Neural cell (in vitro differentiated cells): ENCODE measurements at regions not wholly inside any gene's neighbourhood (a gene's known extent, or its start where the extent isn't known, plus 50 kb on each side); places are given as distances from the start of the nearest gene placed in this dataset.

Experiments
- H2AFZ ChIP-seq: fragments of 200-600, 300-800 bp; sonication (generic), shearing (Covaris generic); 2 replicates; pipeline ENCODE4 v1.6.0; 2014; ENCODE audit warnings: low read depth, mild to moderate bottlenecking, antibody characterized with exemption, low read length, moderate library complexity
- H3F3A ChIP-seq: fragments of 200-600 bp; shearing (Covaris generic); 2 replicates; pipeline ENCODE4 v1.6.1; 2016; ENCODE audit warnings: mild to moderate bottlenecking, moderate library complexity, mixed read lengths, antibody characterized with exemption, low read length; ENCODE audit not compliant: insufficient read depth, poor library complexity, severe bottlenecking
- H3K27ac ChIP-seq: fragments of 200-600, 300-800 bp; sonication (generic), shearing (Covaris generic); 2 replicates; pipeline ENCODE4 v1.5.1; 2014; ENCODE audit warnings: mild to moderate bottlenecking, low read length, moderate library complexity
- H3K27me3 ChIP-seq: fragments of 300-800, 200-600 bp; sonication (generic), shearing (Covaris generic); 2 replicates; pipeline ENCODE4 v1.6.0; 2014; ENCODE audit warnings: mild to moderate bottlenecking, low read depth, low read length, moderate library complexity; ENCODE audit not compliant: insufficient read depth
- H3K36me3 ChIP-seq: fragments of 300-800, 200-600 bp; sonication (generic), shearing (Covaris generic); 2 replicates; pipeline ENCODE4 v1.5.1; 2014; ENCODE audit warnings: mild to moderate bottlenecking, antibody characterized with exemption, low read length, moderate library complexity; ENCODE audit not compliant: insufficient read depth
- H3K4me2 ChIP-seq: fragments of 300-800, 200-600 bp; sonication (generic), shearing (Covaris generic); 2 replicates; pipeline ENCODE4 v1.6.0; 2014; ENCODE audit warnings: mild to moderate bottlenecking, low read length
- H3K4me3 ChIP-seq: fragments of 300-800, 200-600 bp; sonication (generic), shearing (Covaris generic); 2 replicates; pipeline ENCODE4 v1.5.1; 2014; ENCODE audit warnings: mild to moderate bottlenecking, low read length, moderate library complexity
- H3K79me2 ChIP-seq: fragments of 200-600 bp; shearing (Covaris generic); replicated peaks from 2 replicates; pipeline ENCODE4 v1.6.0; 2014; ENCODE audit warnings: mild to moderate bottlenecking, low read length, moderate library complexity; ENCODE audit not compliant: insufficient read depth
- H3K9ac ChIP-seq: fragments of 300-800, 200-600 bp; sonication (generic), shearing (Covaris generic); 2 replicates; pipeline ENCODE4 v1.6.1; 2016; ENCODE audit warnings: mild to moderate bottlenecking, low read length, mixed read lengths
- H3K9me2 ChIP-seq: fragments of 200-600 bp; shearing (Covaris generic); 2 replicates; pipeline ENCODE4 v1.6.1; 2016; ENCODE audit warnings: mild to moderate bottlenecking, low read length, mixed read lengths; ENCODE audit not compliant: insufficient read depth
- H3K9me3 ChIP-seq: fragments of 200-600, 300-800 bp; sonication (generic), shearing (Covaris generic); 2 replicates; pipeline ENCODE4 v1.6.1; 2016; ENCODE audit warnings: mild to moderate bottlenecking, mixed run types, low read length, moderate library complexity, mixed read lengths
- H4K20me1 ChIP-seq: fragments of 200-600 bp; shearing (Covaris generic); 2 replicates; pipeline ENCODE4 v1.6.1; 2016; ENCODE audit warnings: mild to moderate bottlenecking, mixed run types; ENCODE audit not compliant: insufficient read depth
- CTCF ChIP-seq: fragments of 450-650 bp; IDR thresholded peaks from 2 replicates; pipeline ENCODE4 v1.5.1; 2014; ENCODE audit warnings: antibody characterized with exemption, mild to moderate bottlenecking, moderate library complexity; ENCODE audit not compliant: poor library complexity, severe bottlenecking
- EP300 ChIP-seq: fragments of 450-650 bp; conservative IDR thresholded peaks from 2 replicates; pipeline ENCODE4 v1.6.1; 2014; ENCODE audit warnings: antibody characterized with exemption, mild to moderate bottlenecking, moderate library complexity; ENCODE audit not compliant: poor library complexity, severe bottlenecking
- EZH2 ChIP-seq: fragments of 200-600, 300-800 bp; shearing (Covaris generic), sonication (generic); IDR thresholded peaks from 2 replicates; pipeline ENCODE4 v1.6.1; 2014; ENCODE audit warnings: antibody characterized with exemption, low read length, borderline replicate concordance, mild to moderate bottlenecking; ENCODE audit not compliant: insufficient read depth, poor library complexity, severe bottlenecking
- MXI1 ChIP-seq: fragments of 450-650 bp; conservative IDR thresholded peaks from 2 replicates; pipeline ENCODE4 v1.6.1; 2014; ENCODE audit warnings: antibody characterized with exemption, mild to moderate bottlenecking; ENCODE audit not compliant: poor library complexity, severe bottlenecking
- POLR2AphosphoS5 ChIP-seq: IDR thresholded peaks from 2 replicates; pipeline ENCODE4 v1.6.1; 2012
- RAD21 ChIP-seq: fragments of 450-650 bp; conservative IDR thresholded peaks from 2 replicates; pipeline ENCODE4 v1.6.1; 2014; ENCODE audit warnings: antibody characterized with exemption, mild to moderate bottlenecking, moderate library complexity
- REST ChIP-seq: IDR thresholded peaks from 2 replicates; pipeline ENCODE4 v1.6.1; 2012; ENCODE audit warnings: borderline replicate concordance
- SMC3 ChIP-seq: fragments of 450-650 bp; conservative IDR thresholded peaks from 2 replicates; pipeline ENCODE4 v1.6.1; 2014; ENCODE audit warnings: antibody characterized with exemption, mild to moderate bottlenecking, moderate library complexity; ENCODE audit not compliant: poor library complexity
- TAF1 ChIP-seq: IDR thresholded peaks from 2 replicates; pipeline ENCODE4 v1.6.1; 2012; ENCODE audit warnings: low read depth

GRCh38 chr2:196499686-196500085, 139.8 kb upstream of the CCDC150 start:
- H3K79me2 ChIP-seq: no peaks in the 10 kb centered on the region
- H4K20me1 ChIP-seq: no peaks in the 10 kb centered on the region
- no peaks in the 10 kb centered on the region for H3K9me3 ChIP-seq
- H2AFZ ChIP-seq: no peak overlapping the region
- no peak overlapping the region for H3K9ac ChIP-seq
- no peak for TF ChIP-seq SMC3
- no peaks in the 10 kb centered on the region for H3F3A ChIP-seq
- no peaks in the 10 kb centered on the region for H3K9me2 ChIP-seq
- H3K4me2 ChIP-seq: no peak overlapping the region
- H3K27me3 ChIP-seq: no peaks in the 10 kb centered on the region
- H3K4me3 ChIP-seq: no peak overlapping the region
- H3K27ac ChIP-seq: no peak overlapping the region
- no peaks in the 10 kb centered on the region for H3K36me3 ChIP-seq

- no peaks in the 10 kb centered on the region for H3F3A ChIP-seq
- H3K27me3 ChIP-seq: no peaks in the 10 kb centered on the region
- H3K9ac ChIP-seq: no peak overlapping the region
- no peaks in the 10 kb centered on the region for H3K9me3 ChIP-seq
- H3K79me2 ChIP-seq: no peaks in the 10 kb centered on the region
- no peak overlapping the region for H3K4me2 ChIP-seq
- H3K36me3 ChIP-seq: no peaks in the 10 kb centered on the region
- H4K20me1 ChIP-seq: no peaks in the 10 kb centered on the region
- no peak overlapping the region for H2AFZ ChIP-seq
- H3K27ac ChIP-seq: no peak overlapping the region
- no peak overlapping the region for H3K4me3 ChIP-seq
- TF ChIP-seq CTCF: no peak
- TF ChIP-seq EP300: no peak
- TF ChIP-seq SMC3: no peak
- TF ChIP-seq EZH2: no peak
- TF ChIP-seq POLR2AphosphoS5: no peak
- TF ChIP-seq RAD21: no peak
- no peak for TF ChIP-seq MXI1
- no peak for TF ChIP-seq REST
- no peak for TF ChIP-seq TAF1
- no peaks in the 10 kb centered on the region for H3K9me2 ChIP-seq
Observed at GRCh38 chr2:196500686-196501431, 138.7 kb upstream of the CCDC150 start.
